ENCODE measurements at regions not wholly inside any gene's neighbourhood (a gene's known extent, or its start where the extent isn't known, plus 50 kb on each side); places are given as distances from the start of the nearest gene placed in this dataset.

GRCh38 chr6:74853991-74854390 lies 351.9 kb downstream of the COL12A1 start:
- DNase-seq (ENCODE audit: low read depth), result peak; percentile 63
- H3K4me3 ChIP-seq (ENCODE audit: low read depth, low read length), result no peak overlapping the region
- no peak for TF ChIP-seq CTCF (IDR thresholded peaks at IDR 0.05; ENCODE audit: insufficient read depth, low read depth, low read length)

- no peak overlapping the region for H3K4me3 ChIP-seq (ENCODE audit: low read depth, low read length)
- peak; percentile 75 for DNase-seq (ENCODE audit: low read depth)
- TF ChIP-seq CTCF (IDR thresholded peaks at IDR 0.05; ENCODE audit: insufficient read depth, low read depth, low read length), result no peak
Observed at GRCh38 chr6:74851596-74851995, 354.3 kb downstream of the COL12A1 start.

GRCh38 chr6:74840953-74841352 lies 364.9 kb downstream of the COL12A1 start:
- DNase-seq (ENCODE audit: low read depth), result no peak
- TF ChIP-seq CTCF (IDR thresholded peaks at IDR 0.05; ENCODE audit: insufficient read depth, low read depth, low read length), result no peak
- no peak overlapping the region for H3K4me3 ChIP-seq (ENCODE audit: low read depth, low read length)

- no peak for TF ChIP-seq CTCF (IDR thresholded peaks at IDR 0.05; ENCODE audit: insufficient read depth, low read depth, low read length)
- peak; percentile 49 for DNase-seq (ENCODE audit: low read depth)
- no peak overlapping the region for H3K4me3 ChIP-seq (ENCODE audit: low read depth, low read length)
Observed at GRCh38 chr6:74834967-74835366, 370.9 kb downstream of the COL12A1 start.

- no peak overlapping the region for H3K4me3 ChIP-seq (ENCODE audit: low read depth, low read length)
- peak; percentile 11 for DNase-seq (ENCODE audit: low read depth)
- TF ChIP-seq CTCF (IDR thresholded peaks at IDR 0.05; ENCODE audit: insufficient read depth, low read depth, low read length), result no peak
Observed at GRCh38 chr6:74826263-74826662, 379.6 kb downstream of the COL12A1 start.

GRCh38 chr6:74814440-74814839 lies 391.4 kb downstream of the COL12A1 start:
- no peak overlapping the region for H3K4me3 ChIP-seq (ENCODE audit: low read depth, low read length)
- DNase-seq (ENCODE audit: low read depth), result no peak
- no peak for TF ChIP-seq CTCF (IDR thresholded peaks at IDR 0.05; ENCODE audit: insufficient read depth, low read depth, low read length)

- no peak for DNase-seq (ENCODE audit: low read depth)
- TF ChIP-seq CTCF (IDR thresholded peaks at IDR 0.05; ENCODE audit: insufficient read depth, low read depth, low read length), result no peak
- no peak overlapping the region for H3K4me3 ChIP-seq (ENCODE audit: low read depth, low read length)
Observed at GRCh38 chr6:74807674-74808073, 398.2 kb downstream of the COL12A1 start.

Data from fibroblast of villous mesenchyme (primary cell).